H9 (cell line): ENCODE measurements at regions not wholly inside any gene's neighbourhood (a gene's known extent, or its start where the extent isn't known, plus 50 kb on each side); places are given as distances from the start of the nearest gene placed in this dataset.

Source experiments
- DNase-seq: peaks from one replicate; pipeline ENCODE4 v3.0.0-alpha.2; 2017
- H2AFZ ChIP-seq: one replicate; pipeline ENCODE4 v1.6.1; 2013; ENCODE audit warnings: mild to moderate bottlenecking, low read length, control low read depth, moderate library complexity
- H2AK5ac ChIP-seq: 2 replicates; pipeline ENCODE4 v1.6.1; 2013; ENCODE audit warnings: low read length, control low read depth, mixed read lengths; ENCODE audit not compliant: insufficient read length
- H2BK120ac ChIP-seq: one replicate; pipeline ENCODE4 v1.6.1; 2013; ENCODE audit warnings: low read depth, mild to moderate bottlenecking, low read length, control low read depth, inconsistent platforms; ENCODE audit not compliant: poor library complexity, severe bottlenecking
- H2BK12ac ChIP-seq: 2 replicates; pipeline ENCODE4 v1.6.1; 2013; ENCODE audit warnings: low read length, control low read depth, mixed read lengths, low read depth; ENCODE audit not compliant: insufficient read length
- H2BK15ac ChIP-seq: 2 replicates; pipeline ENCODE4 v1.6.1; 2013; ENCODE audit warnings: low read depth, low read length, control low read depth
- H2BK20ac ChIP-seq: one replicate; pipeline ENCODE4 v1.6.1; 2013; ENCODE audit warnings: low read depth, mild to moderate bottlenecking, low read length, control low read depth, inconsistent platforms; ENCODE audit not compliant: poor library complexity, severe bottlenecking
- H2BK5ac ChIP-seq: 2 replicates; pipeline ENCODE4 v1.6.1; 2013; ENCODE audit warnings: low read length, control low read depth, mixed read lengths; ENCODE audit not compliant: insufficient read length
- H3K14ac ChIP-seq: 2 replicates; pipeline ENCODE4 v1.6.1; 2013; ENCODE audit warnings: low read length, control low read depth; ENCODE audit not compliant: insufficient read depth
- H3K18ac ChIP-seq: 2 replicates; pipeline ENCODE4 v1.6.1; 2013; ENCODE audit warnings: low read depth, mild to moderate bottlenecking, mixed read lengths, low read length, control low read depth; ENCODE audit not compliant: insufficient read length
- H3K23ac ChIP-seq: 2 replicates; pipeline ENCODE4 v1.6.1; 2013; ENCODE audit warnings: low read length, control low read depth, mixed read lengths, low read depth; ENCODE audit not compliant: insufficient read length
- H3K23me2 ChIP-seq: 2 replicates; pipeline ENCODE4 v1.6.1; 2013; ENCODE audit warnings: low read depth, mild to moderate bottlenecking, mixed read lengths, low read length, control low read depth; ENCODE audit not compliant: insufficient read length, poor library complexity, severe bottlenecking
- H3K27ac ChIP-seq: 2 replicates; pipeline ENCODE4 v1.5.1; 2013; ENCODE audit warnings: low read length, control low read depth, mixed read lengths, low read depth; ENCODE audit not compliant: insufficient read length
- H3K27me3 ChIP-seq: 2 replicates; pipeline ENCODE4 v1.6.1; 2013; ENCODE audit warnings: low read length, control low read depth, inconsistent platforms; ENCODE audit not compliant: insufficient read depth
- H3K4ac ChIP-seq: 2 replicates; pipeline ENCODE4 v1.6.1; 2013; ENCODE audit warnings: low read depth, mild to moderate bottlenecking, control low read depth, inconsistent platforms, low read length, moderate library complexity
- H3K4me1 ChIP-seq: 2 replicates; pipeline ENCODE4 v1.6.1; 2013; ENCODE audit warnings: low read length, control low read depth, inconsistent platforms; ENCODE audit not compliant: insufficient read depth
- H3K4me2 ChIP-seq: 2 replicates; pipeline ENCODE4 v1.6.1; 2013; ENCODE audit warnings: low read length, control low read depth, mixed read lengths; ENCODE audit not compliant: insufficient read length, insufficient read depth
- H3K56ac ChIP-seq: 2 replicates; pipeline ENCODE4 v1.6.1; 2013; ENCODE audit warnings: low read depth, mild to moderate bottlenecking, mixed read lengths, low read length, control low read depth; ENCODE audit not compliant: insufficient read length
- H3K79me1 ChIP-seq: 2 replicates; pipeline ENCODE4 v1.6.1; 2013; ENCODE audit warnings: low read depth, mild to moderate bottlenecking, moderate library complexity, low read length, control low read depth, inconsistent platforms; ENCODE audit not compliant: insufficient read depth, poor library complexity, severe bottlenecking
- H3K79me2 ChIP-seq: 2 replicates; pipeline ENCODE4 v1.6.1; 2013; ENCODE audit warnings: low read length, control low read depth, inconsistent platforms; ENCODE audit not compliant: insufficient read depth
- H3K9ac ChIP-seq: 2 replicates; pipeline ENCODE4 v1.6.1; 2013; ENCODE audit warnings: low read length, control low read depth, mixed read lengths; ENCODE audit not compliant: insufficient read length; ENCODE audit errors: extremely low read depth
- H3K9me3 ChIP-seq: one replicate; pipeline ENCODE4 v1.6.1; 2013; ENCODE audit warnings: low read depth, low read length, inconsistent platforms; ENCODE audit not compliant: control insufficient read depth
- H3T11ph ChIP-seq: one replicate; pipeline ENCODE4 v1.6.1; 2013; ENCODE audit warnings: mild to moderate bottlenecking, low read length, control low read depth, inconsistent platforms
- H4K20me1 ChIP-seq: one replicate; pipeline ENCODE4 v1.6.1; 2013; ENCODE audit not compliant: control insufficient read depth, insufficient read length, insufficient read depth
- H4K5ac ChIP-seq: 2 replicates; pipeline ENCODE4 v1.6.1; 2013; ENCODE audit warnings: low read depth, mild to moderate bottlenecking, mixed read lengths, low read length, control low read depth; ENCODE audit not compliant: insufficient read length
- H4K8ac ChIP-seq: replicated peaks from 2 replicates; pipeline ENCODE4 v1.6.1; 2013; ENCODE audit warnings: low read length, control low read depth, mixed read lengths, low read depth; ENCODE audit not compliant: insufficient read length
- H4K91ac ChIP-seq: 2 replicates; pipeline ENCODE4 v1.6.1; 2013; ENCODE audit warnings: low read depth, mild to moderate bottlenecking, moderate library complexity, mixed read lengths, low read length, control low read depth; ENCODE audit not compliant: insufficient read length
- H3K27ac Mint-ChIP-seq, 3 experiments: 2 replicates in 2 of 3; 3 replicates in 1 of 3; pipeline ENCODE4 v1.8.0; 2020 to 2021; ENCODE audit warnings: mixed read lengths in 3 of 3, mild to moderate bottlenecking in 1 of 3, moderate library complexity in 1 of 3
- H3K27me3 Mint-ChIP-seq: 2 replicates; pipeline ENCODE4 v1.8.0; 2021; ENCODE audit warnings: low read depth, mild to moderate bottlenecking, moderate library complexity, mixed read lengths
- H3K36me3 Mint-ChIP-seq, 3 experiments: 2 replicates in 2 of 3; 3 replicates in 1 of 3; pipeline ENCODE4 v1.8.0; 2020 to 2021; ENCODE audit warnings: low read depth in 3 of 3, mixed read lengths in 3 of 3; ENCODE audit not compliant: insufficient read depth in 1 of 3
- H3K4me1 Mint-ChIP-seq, 2 experiments: 2 replicates each; pipeline ENCODE4 v1.8.0; 2020; ENCODE audit warnings: mixed read lengths in 2 of 2
- H3K4me3 Mint-ChIP-seq, 2 experiments: 2 replicates in 1 of 2; 3 replicates in 1 of 2; pipeline ENCODE4 v1.8.0; 2020 to 2021; ENCODE audit warnings: mild to moderate bottlenecking in 2 of 2, mixed read lengths in 2 of 2, moderate library complexity in 1 of 2
- H3K9me3 Mint-ChIP-seq, 2 experiments: 2 replicates in 1 of 2; 3 replicates in 1 of 2; pipeline ENCODE4 v1.8.0; 2020; ENCODE audit warnings: mild to moderate bottlenecking in 2 of 2, mixed read lengths in 2 of 2, moderate library complexity in 1 of 2
- WGBS: extraction: QIAGEN DNeasy Blood & Tissue Kit; methylation state at CpG from one replicate; pipeline ENCODE4 v1.1.7; 2013; ENCODE audit warnings: missing lambda C conversion rate, low lambda C conversion rate, mixed read lengths; ENCODE audit not compliant: insufficient read length; ENCODE audit errors: extremely low coverage; 5-methylcytosine and 5-hydroxymethylcytosine counted together
- TF ChIP-seq, protein P1 (sequence below): fragments of 200-600 bp; sonication (generic); conservative IDR thresholded peaks from 3 replicates; pipeline ENCODE4 v1.8.0; 2021; ENCODE audit warnings: antibody characterized with exemption, mild to moderate bottlenecking

DNA sequence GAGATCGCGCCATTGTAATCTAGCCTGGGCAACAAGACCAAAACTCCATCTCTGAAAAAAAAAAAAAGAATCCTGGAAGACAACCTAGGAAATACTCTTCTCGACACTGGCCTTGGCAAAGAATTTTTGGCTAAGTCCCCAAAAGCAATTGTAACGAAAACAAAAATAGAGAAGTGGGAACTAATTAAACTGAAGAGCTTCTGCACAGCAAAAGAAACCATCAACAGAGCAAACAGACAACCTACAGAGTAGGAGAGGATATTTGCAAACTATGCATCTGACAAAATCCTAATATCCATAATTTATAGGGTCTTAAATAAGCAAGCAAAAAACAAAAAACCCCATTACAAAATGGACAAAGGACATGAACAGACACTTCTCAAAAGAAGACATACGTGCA lies 76.5 kb upstream of the DUSP21 start:
- H3K9me3 ChIP-seq: peaks cover 20% of the 10 kb centered on the region
- no peak overlapping the region for H3K27ac ChIP-seq
- H3K27me3 ChIP-seq: no peaks in the 10 kb centered on the region
- TF ChIP-seq, protein P1, sequence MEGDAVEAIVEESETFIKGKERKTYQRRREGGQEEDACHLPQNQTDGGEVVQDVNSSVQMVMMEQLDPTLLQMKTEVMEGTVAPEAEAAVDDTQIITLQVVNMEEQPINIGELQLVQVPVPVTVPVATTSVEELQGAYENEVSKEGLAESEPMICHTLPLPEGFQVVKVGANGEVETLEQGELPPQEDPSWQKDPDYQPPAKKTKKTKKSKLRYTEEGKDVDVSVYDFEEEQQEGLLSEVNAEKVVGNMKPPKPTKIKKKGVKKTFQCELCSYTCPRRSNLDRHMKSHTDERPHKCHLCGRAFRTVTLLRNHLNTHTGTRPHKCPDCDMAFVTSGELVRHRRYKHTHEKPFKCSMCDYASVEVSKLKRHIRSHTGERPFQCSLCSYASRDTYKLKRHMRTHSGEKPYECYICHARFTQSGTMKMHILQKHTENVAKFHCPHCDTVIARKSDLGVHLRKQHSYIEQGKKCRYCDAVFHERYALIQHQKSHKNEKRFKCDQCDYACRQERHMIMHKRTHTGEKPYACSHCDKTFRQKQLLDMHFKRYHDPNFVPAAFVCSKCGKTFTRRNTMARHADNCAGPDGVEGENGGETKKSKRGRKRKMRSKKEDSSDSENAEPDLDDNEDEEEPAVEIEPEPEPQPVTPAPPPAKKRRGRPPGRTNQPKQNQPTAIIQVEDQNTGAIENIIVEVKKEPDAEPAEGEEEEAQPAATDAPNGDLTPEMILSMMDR: no peak
- no peak overlapping the region for H3K23ac ChIP-seq
- WGBS: no CpG with 5 or more reads among the region's 5 CpGs
- H2AK5ac ChIP-seq: no peak overlapping the region
- H3K79me2 ChIP-seq: no peaks in the 10 kb centered on the region
- H4K8ac ChIP-seq: no peak overlapping the region
- H3T11ph ChIP-seq: no peak overlapping the region
- Mint-ChIP-seq H3K4me1 (peaks cover 6 to 7% of the 10 kb centered on the region in 2 experiments), H3K9me3 (peaks cover 53 to 77% of the 10 kb centered on the region in 2 experiments), H3K36me3 (peaks cover 2 to 4% (median 3%) of the 10 kb centered on the region in 3 experiments; a peak in 5 of 7 replicates), H3K27ac (no peak overlapping the region), H3K27me3 (peaks cover 2% of the 10 kb centered on the region; the same call in 1 of the 2 replicates), H3K4me3 (no peak overlapping the region)
- H2BK15ac ChIP-seq: no peak overlapping the region
- H3K4me2 ChIP-seq: no peak overlapping the region
- no peak overlapping the region for H2AFZ ChIP-seq
- no peak overlapping the region for H4K5ac ChIP-seq
- H3K4ac ChIP-seq: no peak overlapping the region
- no peak overlapping the region for H3K14ac ChIP-seq
- no peaks in the 10 kb centered on the region for H3K23me2 ChIP-seq
- no peak overlapping the region for H2BK5ac ChIP-seq
- H2BK20ac ChIP-seq: no peak overlapping the region
- H3K18ac ChIP-seq: no peak overlapping the region
- H3K9ac ChIP-seq: no peak overlapping the region
- DNase-seq: no peak
- no peaks in the 10 kb centered on the region for H4K20me1 ChIP-seq
- H4K91ac ChIP-seq: no peak overlapping the region
- no peaks in the 10 kb centered on the region for H3K79me1 ChIP-seq
- H2BK12ac ChIP-seq: no peak overlapping the region
- H3K4me1 ChIP-seq: no peaks in the 10 kb centered on the region
- H2BK120ac ChIP-seq: no peak overlapping the region
- no peak overlapping the region for H3K56ac ChIP-seq
